ENCODE measurements at regions not wholly inside any gene's neighbourhood (a gene's known extent, or its start where the extent isn't known, plus 50 kb on each side); places are given as distances from the start of the nearest gene placed in this dataset.

DNA sequence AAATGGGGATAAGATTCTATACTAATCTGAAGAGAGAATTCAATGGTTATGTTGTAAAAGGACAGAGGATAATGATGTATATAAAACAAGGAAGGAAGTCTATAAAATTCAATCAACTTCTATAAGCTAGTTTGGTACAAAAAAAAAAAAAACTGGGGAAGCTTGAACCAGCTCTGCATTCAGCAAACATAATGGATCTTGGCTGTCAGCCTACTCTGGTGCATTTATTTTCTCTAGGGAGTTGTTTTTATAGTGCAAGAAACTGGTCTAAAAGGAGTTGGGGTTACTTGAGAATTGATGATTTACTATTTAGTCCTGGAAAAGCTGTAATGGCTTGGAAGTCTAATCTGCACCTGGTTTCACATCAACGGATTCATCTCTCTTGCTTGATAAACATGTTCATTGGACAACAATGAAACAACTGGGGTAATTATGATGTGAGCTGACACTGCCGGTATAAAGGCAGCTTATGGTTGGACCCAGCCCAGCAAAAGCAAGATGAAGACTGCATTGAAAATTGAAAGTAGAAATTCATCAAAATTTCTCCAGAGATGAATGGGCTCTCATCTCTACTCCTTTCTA lies 199.4 kb upstream of the NRIP1 start:
- no peaks in the 10 kb centered on the region for H3K4me1 Mint-ChIP-seq
- Histone ChIP-seq H3K4me1 (ENCODE audit: control insufficient read depth, insufficient read depth, low read length) (no peaks in the 10 kb centered on the region), H3K9me3 (ENCODE audit: control insufficient read depth, insufficient read depth, low read length) (no peaks in the 10 kb centered on the region), H3K4me3 (ENCODE audit: low read length) (no peak overlapping the region), H3K36me3 (ENCODE audit: control insufficient read depth, insufficient read depth, low read length) (no peaks in the 10 kb centered on the region), H3K27ac (ENCODE audit: low read length) (no peak overlapping the region), H3K27me3 (ENCODE audit: control insufficient read depth, insufficient read depth, low read length) (no peaks in the 10 kb centered on the region)
- intact Hi-C loops (cut with micrococcal nuclease), result no loop called here
- no peak overlapping the region for H3K4me3 Mint-ChIP-seq
- H3K27ac Mint-ChIP-seq, result no peak overlapping the region
- TF ChIP-seq, protein P1, sequence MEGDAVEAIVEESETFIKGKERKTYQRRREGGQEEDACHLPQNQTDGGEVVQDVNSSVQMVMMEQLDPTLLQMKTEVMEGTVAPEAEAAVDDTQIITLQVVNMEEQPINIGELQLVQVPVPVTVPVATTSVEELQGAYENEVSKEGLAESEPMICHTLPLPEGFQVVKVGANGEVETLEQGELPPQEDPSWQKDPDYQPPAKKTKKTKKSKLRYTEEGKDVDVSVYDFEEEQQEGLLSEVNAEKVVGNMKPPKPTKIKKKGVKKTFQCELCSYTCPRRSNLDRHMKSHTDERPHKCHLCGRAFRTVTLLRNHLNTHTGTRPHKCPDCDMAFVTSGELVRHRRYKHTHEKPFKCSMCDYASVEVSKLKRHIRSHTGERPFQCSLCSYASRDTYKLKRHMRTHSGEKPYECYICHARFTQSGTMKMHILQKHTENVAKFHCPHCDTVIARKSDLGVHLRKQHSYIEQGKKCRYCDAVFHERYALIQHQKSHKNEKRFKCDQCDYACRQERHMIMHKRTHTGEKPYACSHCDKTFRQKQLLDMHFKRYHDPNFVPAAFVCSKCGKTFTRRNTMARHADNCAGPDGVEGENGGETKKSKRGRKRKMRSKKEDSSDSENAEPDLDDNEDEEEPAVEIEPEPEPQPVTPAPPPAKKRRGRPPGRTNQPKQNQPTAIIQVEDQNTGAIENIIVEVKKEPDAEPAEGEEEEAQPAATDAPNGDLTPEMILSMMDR (IDR thresholded peaks at IDR 0.05), result no peak
- H3K27me3 Mint-ChIP-seq (ENCODE audit: low read depth in 2 of 2), result no peaks in the 10 kb centered on the region
- WGBS (ENCODE audit: insufficient coverage), result 88% methylated on average over 2 of the region's 2 CpGs
- no peaks in the 10 kb centered on the region for H3K36me3 Mint-ChIP-seq
- peaks cover 0 to 2% of the 10 kb centered on the region in 2 donors for H3K9me3 Mint-ChIP-seq
- ATAC-seq (no peak), DNase-seq (no peak)

GRCh38 chr21:15272171-15272570 lies 207.4 kb upstream of the NRIP1 start:
- Histone ChIP-seq H3K4me1 (ENCODE audit: control insufficient read depth, insufficient read depth, low read length) (no peaks in the 10 kb centered on the region), H3K27me3 (ENCODE audit: control insufficient read depth, insufficient read depth, low read length) (no peaks in the 10 kb centered on the region), H3K27ac (ENCODE audit: low read length) (no peak overlapping the region), H3K36me3 (ENCODE audit: control insufficient read depth, insufficient read depth, low read length) (no peaks in the 10 kb centered on the region), H3K9me3 (ENCODE audit: control insufficient read depth, insufficient read depth, low read length) (no peaks in the 10 kb centered on the region), H3K4me3 (ENCODE audit: low read length) (no peak overlapping the region)
- ATAC-seq (no peak), DNase-seq (no peak)
- Mint-ChIP-seq H3K9me3 (peaks cover 0 to 2% of the 10 kb centered on the region in 2 donors), H3K27me3 (ENCODE audit: low read depth in 2 of 2) (peaks cover 0 to 9% of the 10 kb centered on the region in 2 donors), H3K27ac (no peak overlapping the region), H3K36me3 (no peaks in the 10 kb centered on the region), H3K4me1 (no peaks in the 10 kb centered on the region), H3K4me3 (no peak overlapping the region)
- 93% methylated on average over 4 of the region's 4 CpGs for WGBS (ENCODE audit: insufficient coverage)
- TF ChIP-seq, protein P1 (IDR thresholded peaks at IDR 0.05), result no peak
- intact Hi-C loops (cut with micrococcal nuclease), result no loop called here

- Histone ChIP-seq H3K36me3 (ENCODE audit: control insufficient read depth, insufficient read depth, low read length) (no peaks in the 10 kb centered on the region), H3K27me3 (ENCODE audit: control insufficient read depth, insufficient read depth, low read length) (no peaks in the 10 kb centered on the region), H3K9me3 (ENCODE audit: control insufficient read depth, insufficient read depth, low read length) (no peaks in the 10 kb centered on the region), H3K4me1 (ENCODE audit: control insufficient read depth, insufficient read depth, low read length) (no peaks in the 10 kb centered on the region), H3K27ac (ENCODE audit: low read length) (no peak overlapping the region), H3K4me3 (ENCODE audit: low read length) (no peak overlapping the region)
- TF ChIP-seq, protein P1 (IDR thresholded peaks at IDR 0.05), result no peak
- no peaks in the 10 kb centered on the region for H3K4me1 Mint-ChIP-seq
- no peak overlapping the region for H3K4me3 Mint-ChIP-seq
- intact Hi-C loops (cut with micrococcal nuclease), result no loop called here
- DNase-seq, result no peak
- peaks cover 0 to 2% of the 10 kb centered on the region in 2 donors for H3K9me3 Mint-ChIP-seq
- H3K27me3 Mint-ChIP-seq (ENCODE audit: low read depth in 2 of 2), result peaks cover 0 to 13% of the 10 kb centered on the region in 2 donors
- WGBS (ENCODE audit: insufficient coverage), result 44% methylated on average over 2 of the region's 2 CpGs
- no peak for ATAC-seq
- no peak overlapping the region for H3K27ac Mint-ChIP-seq
- no peaks in the 10 kb centered on the region for H3K36me3 Mint-ChIP-seq
Observed at GRCh38 chr21:15272591-15272990, 207.8 kb upstream of the NRIP1 start.

DNA sequence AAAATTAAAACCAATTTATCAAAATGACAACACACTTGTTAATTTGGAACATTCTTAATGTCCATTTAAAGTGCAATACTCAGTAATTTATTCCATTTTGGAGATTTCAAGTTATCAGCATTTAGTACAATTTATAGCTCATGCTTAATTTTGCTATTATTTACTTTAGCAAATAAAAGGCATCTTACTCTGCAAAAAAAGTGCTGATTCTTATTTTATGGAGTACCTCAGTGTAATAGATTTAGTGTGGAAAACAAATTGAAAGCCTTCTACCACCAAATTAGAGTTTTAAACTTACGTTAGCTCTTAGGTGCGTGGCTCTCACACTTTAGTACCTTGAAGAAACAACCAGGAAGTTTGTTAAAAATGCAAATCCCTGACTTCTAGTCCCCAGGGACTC lies 208.4 kb upstream of the NRIP1 start:
- peaks cover 0 to 2% of the 10 kb centered on the region in 2 donors for H3K9me3 Mint-ChIP-seq
- DNase-seq (no peak), ATAC-seq (no peak)
- no peaks in the 10 kb centered on the region for H3K4me1 Mint-ChIP-seq
- no peaks in the 10 kb centered on the region for H3K36me3 Mint-ChIP-seq
- no peak overlapping the region for H3K4me3 Mint-ChIP-seq
- TF ChIP-seq, protein P1 (IDR thresholded peaks at IDR 0.05), result no peak
- no peak overlapping the region for H3K4me3 ChIP-seq (ENCODE audit: low read length)
- no peak overlapping the region for H3K27ac ChIP-seq (ENCODE audit: low read length)
- H3K36me3 ChIP-seq (ENCODE audit: control insufficient read depth, insufficient read depth, low read length), result no peaks in the 10 kb centered on the region
- no peaks in the 10 kb centered on the region for H3K27me3 ChIP-seq (ENCODE audit: control insufficient read depth, insufficient read depth, low read length)
- no peak overlapping the region for H3K27ac Mint-ChIP-seq
- no peaks in the 10 kb centered on the region for H3K4me1 ChIP-seq (ENCODE audit: control insufficient read depth, insufficient read depth, low read length)
- intact Hi-C loops (cut with micrococcal nuclease), result no loop called here
- peaks cover 0 to 17% of the 10 kb centered on the region in 2 donors for H3K27me3 Mint-ChIP-seq (ENCODE audit: low read depth in 2 of 2)
- WGBS (ENCODE audit: insufficient coverage), result 85% methylated on average over 2 of the region's 2 CpGs
- H3K9me3 ChIP-seq (ENCODE audit: control insufficient read depth, insufficient read depth, low read length), result no peaks in the 10 kb centered on the region
